ENCODE measurements at regions not wholly inside any gene's neighbourhood (a gene's known extent, or its start where the extent isn't known, plus 50 kb on each side); places are given as distances from the start of the nearest gene placed in this dataset.
"Not testable (repeated sequence)": the region's sequence is repeated elsewhere in the genome, so short reads cannot be mapped to it uniquely, and the experiment has no call there.

- no peak for DNase-seq (ENCODE audit: low spot score)
Measured at GRCh38 chr21:18104802-18105201, 139.8 kb upstream of the CHODL start.

GRCh38 chr21:18096413-18096812 lies 148.2 kb upstream of the CHODL start:
- DNase-seq (ENCODE audit: low spot score) = not testable (repeated sequence)

GRCh38 chr21:18089786-18090185 lies 154.8 kb upstream of the CHODL start:
- no peak for DNase-seq (ENCODE audit: low spot score)

- no peak for DNase-seq (ENCODE audit: low spot score)
Measured at GRCh38 chr21:18070392-18070791, 174.2 kb upstream of the CHODL start.

- DNase-seq (ENCODE audit: low spot score) = no peak
Measured at GRCh38 chr21:18069875-18070274, 174.8 kb upstream of the CHODL start.

GRCh38 chr21:18060402-18060801 lies 184.2 kb upstream of the CHODL start:
- no peak for DNase-seq (ENCODE audit: low spot score)

GRCh38 chr21:18058731-18059398 lies 185.8 kb upstream of the CHODL start:
- no peak for DNase-seq (ENCODE audit: low spot score)

- DNase-seq (ENCODE audit: low spot score) = no peak
Measured at GRCh38 chr21:18053151-18053550, 191.5 kb upstream of the CHODL start.

GRCh38 chr21:18049461-18049860 lies 195.2 kb upstream of the CHODL start:
- peak; percentile 32 for DNase-seq (ENCODE audit: low spot score)

- DNase-seq (ENCODE audit: low spot score) = peak; percentile 49
Measured at GRCh38 chr21:18041012-18041411, 203.6 kb upstream of the CHODL start.

GRCh38 chr21:18030248-18030647 lies 211.1 kb upstream of the C21orf91 start:
- DNase-seq (ENCODE audit: low spot score) = no peak

GRCh38 chr21:18026359-18026758 lies 207.2 kb upstream of the C21orf91 start:
- DNase-seq (ENCODE audit: low spot score) = peak; percentile 48

- DNase-seq (ENCODE audit: low spot score) = no peak
Measured at GRCh38 chr21:18023711-18024110, 204.6 kb upstream of the C21orf91 start.

GRCh38 chr21:18023157-18023556 lies 204.0 kb upstream of the C21orf91 start:
- peak; percentile 44 for DNase-seq (ENCODE audit: low spot score)

- no peak for DNase-seq (ENCODE audit: low spot score)
Measured at GRCh38 chr21:18007121-18007520, 188.0 kb upstream of the C21orf91 start.

- peak; percentile 53 for DNase-seq (ENCODE audit: low spot score)
Measured at GRCh38 chr21:18006691-18007090, 187.5 kb upstream of the C21orf91 start.

GRCh38 chr21:18002393-18002792 lies 183.2 kb upstream of the C21orf91 start:
- no peak for DNase-seq (ENCODE audit: low spot score)

- no peak for DNase-seq (ENCODE audit: low spot score)
Measured at GRCh38 chr21:18000981-18001686, 182.0 kb upstream of the C21orf91 start.

GRCh38 chr21:17998599-17998998 lies 179.4 kb upstream of the C21orf91 start:
- DNase-seq (ENCODE audit: low spot score) = not testable (repeated sequence)

GRCh38 chr21:17989780-17990179 lies 170.6 kb upstream of the C21orf91 start:
- no peak for DNase-seq (ENCODE audit: low spot score)

GRCh38 chr21:17988102-17988437 lies 168.9 kb upstream of the C21orf91 start:
- no peak for DNase-seq (ENCODE audit: low spot score)

- no peak for DNase-seq (ENCODE audit: low spot score)
Measured at GRCh38 chr21:17987382-17988101, 168.4 kb upstream of the C21orf91 start.

- peak; percentile 48 for DNase-seq (ENCODE audit: low spot score)
Measured at GRCh38 chr21:17981060-17981740, 162.0 kb upstream of the C21orf91 start.

Data from D341Med (cell line).